ENCODE measurements at regions not wholly inside any gene's neighbourhood (a gene's known extent, or its start where the extent isn't known, plus 50 kb on each side); places are given as distances from the start of the nearest gene placed in this dataset.
A peak's percentile ranks its signal among the peaks of the same experiment; 100 is the strongest.
"Not testable (repeated sequence)": the region's sequence is repeated elsewhere in the genome, so short reads cannot be mapped to it uniquely, and the experiment has no call there.

DNA sequence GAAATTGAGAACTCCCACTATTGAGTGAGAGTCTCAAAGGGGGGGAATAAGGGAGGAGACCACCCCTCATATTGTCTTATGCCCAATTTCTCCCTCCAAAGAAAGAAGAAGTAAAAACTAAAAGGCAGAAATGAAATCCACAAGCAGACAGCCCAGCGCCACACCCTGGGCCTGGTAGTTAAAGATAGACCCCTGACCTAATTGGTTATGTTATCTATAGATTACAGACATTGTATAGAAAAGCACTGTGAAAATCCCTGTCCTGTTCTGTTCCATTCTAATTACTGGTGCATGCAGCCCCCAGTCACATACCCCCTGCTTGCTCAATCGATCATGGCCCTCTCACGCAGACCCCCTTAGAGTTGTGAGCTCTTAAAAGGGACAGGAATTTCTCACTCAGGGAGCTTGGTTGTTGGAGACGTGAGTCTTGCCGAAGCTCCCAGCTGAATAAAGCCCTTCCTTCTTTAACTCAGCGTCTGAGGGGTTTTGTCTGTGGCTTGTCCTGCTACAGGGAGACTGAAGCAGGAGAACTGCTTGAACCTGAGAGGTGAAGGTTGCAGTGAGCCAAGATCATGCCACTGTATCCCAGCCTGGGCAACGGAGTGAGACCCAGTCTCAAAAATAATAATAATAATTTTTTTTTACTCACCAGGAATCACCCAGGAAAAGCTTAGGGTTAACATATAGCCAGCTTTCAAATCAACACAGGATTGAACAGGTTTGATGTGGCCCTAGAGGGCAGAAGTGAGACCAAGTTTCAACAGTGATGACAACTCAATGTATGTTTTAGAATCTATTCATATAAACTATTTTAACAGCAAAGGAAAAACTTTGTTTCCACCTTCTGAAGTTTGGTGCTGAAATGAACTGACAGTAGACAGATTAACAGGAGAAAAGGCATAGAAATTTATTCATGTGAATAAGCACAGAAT, 181.4 kb upstream of the NDUFV2 start:
- ChIA-PET POLR2A (ENCODE audit: unreplicated experiment) (interaction anchor here (0.5 to 0.7 kb wide), 2 partner anchors 41 to 79 kb away, joined by 3 read pairs; no protein-coding TSS in a partner anchor), CTCF (interaction anchor here (0.7 kb wide), 1 partner anchor 121 kb away, joined by 3 read pairs; no protein-coding TSS in a partner anchor)
- H3K9ac ChIP-seq (ENCODE audit: low read length); H2AFZ ChIP-seq (ENCODE audit: low read length); BruUV-seq (replicated peaks); H3K9me2 ChIP-seq (replicated peaks; ENCODE audit: low read length); H3K4me2 ChIP-seq (ENCODE audit: low read length); H3F3A ChIP-seq (ENCODE audit: low read length, unreplicated experiment); H3K4me1 ChIP-seq (ENCODE audit: insufficient read depth, low read length); H3K27ac ChIP-seq (ENCODE audit: low read length); H3K9me3 ChIP-seq (ENCODE audit: low read length); H3K4me3 ChIP-seq (ENCODE audit: low read length); H3K79me2 ChIP-seq (ENCODE audit: low read length); H3K27me3 ChIP-seq (ENCODE audit: low read length); H4K20me1 ChIP-seq (ENCODE audit: low read length); H3K36me3 ChIP-seq (ENCODE audit: low read depth, low read length): not testable (repeated sequence)
- intact Hi-C loops (cut with micrococcal nuclease) = loop anchor here (5.0 kb wide), 1 partner anchor 61 kb away; no protein-coding TSS in a partner anchor
- peak; percentile 81 for ATAC-seq
- TF ChIP-seq, protein P1, sequence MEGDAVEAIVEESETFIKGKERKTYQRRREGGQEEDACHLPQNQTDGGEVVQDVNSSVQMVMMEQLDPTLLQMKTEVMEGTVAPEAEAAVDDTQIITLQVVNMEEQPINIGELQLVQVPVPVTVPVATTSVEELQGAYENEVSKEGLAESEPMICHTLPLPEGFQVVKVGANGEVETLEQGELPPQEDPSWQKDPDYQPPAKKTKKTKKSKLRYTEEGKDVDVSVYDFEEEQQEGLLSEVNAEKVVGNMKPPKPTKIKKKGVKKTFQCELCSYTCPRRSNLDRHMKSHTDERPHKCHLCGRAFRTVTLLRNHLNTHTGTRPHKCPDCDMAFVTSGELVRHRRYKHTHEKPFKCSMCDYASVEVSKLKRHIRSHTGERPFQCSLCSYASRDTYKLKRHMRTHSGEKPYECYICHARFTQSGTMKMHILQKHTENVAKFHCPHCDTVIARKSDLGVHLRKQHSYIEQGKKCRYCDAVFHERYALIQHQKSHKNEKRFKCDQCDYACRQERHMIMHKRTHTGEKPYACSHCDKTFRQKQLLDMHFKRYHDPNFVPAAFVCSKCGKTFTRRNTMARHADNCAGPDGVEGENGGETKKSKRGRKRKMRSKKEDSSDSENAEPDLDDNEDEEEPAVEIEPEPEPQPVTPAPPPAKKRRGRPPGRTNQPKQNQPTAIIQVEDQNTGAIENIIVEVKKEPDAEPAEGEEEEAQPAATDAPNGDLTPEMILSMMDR (conservative IDR thresholded peaks at IDR 0.05; ENCODE audit: low read depth, low read length) = peak; percentile 54; the same call in 1 of the 2 replicates
- peak; percentile 40 for DNase-seq

DNA sequence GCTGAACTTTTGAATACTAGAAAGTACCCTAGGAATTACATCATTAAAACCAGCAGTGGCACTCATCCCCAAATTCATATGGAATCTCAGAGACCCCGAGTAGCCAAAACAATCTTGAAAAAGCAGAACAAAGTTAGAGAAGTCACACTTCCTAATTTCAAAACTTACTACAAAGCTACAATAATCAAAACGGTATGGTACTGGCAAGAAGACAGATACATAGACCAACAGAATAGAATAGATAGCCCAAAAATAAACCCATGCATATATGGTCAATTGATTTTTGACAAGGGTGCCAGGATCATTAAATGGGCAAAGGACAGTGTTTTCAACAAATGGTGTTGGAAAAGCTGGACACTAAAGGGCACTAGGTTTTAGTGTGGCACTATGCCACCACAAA, 176.0 kb upstream of the NDUFV2 start:
- H3K27ac ChIP-seq (ENCODE audit: low read length) = no peak overlapping the region
- H3K9me2 ChIP-seq (replicated peaks; ENCODE audit: low read length) = no peaks in the 10 kb centered on the region
- DNase-seq (no peak), ATAC-seq (no peak)
- TF ChIP-seq EZH2 (IDR thresholded peaks at IDR 0.05; ENCODE audit: low read length, unreplicated experiment) (no peak), EZH2phosphoT487 (IDR thresholded peaks at IDR 0.05; ENCODE audit: borderline replicate concordance, low read length) (no peak)
- TF ChIP-seq, protein P1 (conservative IDR thresholded peaks at IDR 0.05; ENCODE audit: low read depth, low read length) = no peak
- H4K20me1 ChIP-seq (ENCODE audit: low read length) = no peaks in the 10 kb centered on the region
- H3K9me3 ChIP-seq (ENCODE audit: low read length) = peaks cover 15% of the 10 kb centered on the region; the same call in 1 of the 2 replicates
- H3K79me2 ChIP-seq (ENCODE audit: low read length) = no peaks in the 10 kb centered on the region
- H3F3A ChIP-seq (ENCODE audit: low read length, unreplicated experiment) = no peaks in the 10 kb centered on the region
- intact Hi-C loops (cut with micrococcal nuclease) = no loop called here
- no TSS peak for BruUV-seq (replicated peaks)
- H3K36me3 ChIP-seq (ENCODE audit: low read depth, low read length) = no peaks in the 10 kb centered on the region
- H3K4me1 ChIP-seq (ENCODE audit: insufficient read depth, low read length) = no peaks in the 10 kb centered on the region
- no peak overlapping the region for H3K4me2 ChIP-seq (ENCODE audit: low read length)
- CTCF ChIA-PET = interaction anchor here (0.7 kb wide), 1 partner anchor 51 kb away, joined by 3 read pairs; no protein-coding TSS in a partner anchor
- no peak overlapping the region for H3K4me3 ChIP-seq (ENCODE audit: low read length)
- H3K27me3 ChIP-seq (ENCODE audit: low read length) = no peaks in the 10 kb centered on the region
- POLR2A ChIA-PET (ENCODE audit: unreplicated experiment) = no interaction called here
- H2AFZ ChIP-seq (ENCODE audit: low read length) = no peak overlapping the region
- H3K9ac ChIP-seq (ENCODE audit: low read length) = no peak overlapping the region

DNA sequence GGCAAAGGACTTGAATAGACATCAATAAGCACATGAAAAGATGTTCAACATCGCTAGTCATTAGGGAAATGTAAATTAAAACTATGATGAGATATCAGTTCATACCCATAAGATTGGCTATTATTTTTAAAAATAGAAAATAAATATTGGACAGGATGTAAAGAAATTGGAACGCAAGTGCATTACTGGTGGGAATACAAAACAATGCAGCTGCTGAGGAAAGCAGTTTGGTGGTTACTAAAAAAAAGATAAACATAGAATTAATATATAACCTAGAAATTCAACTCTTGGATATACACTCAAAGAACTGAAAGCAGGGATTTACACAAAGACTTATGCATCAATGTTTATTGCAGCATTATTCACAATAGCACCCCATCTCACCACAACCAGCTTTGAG, 174.5 kb upstream of the NDUFV2 start:
- Histone ChIP-seq H2AFZ (ENCODE audit: low read length) (no peak overlapping the region), H3K27me3 (ENCODE audit: low read length) (no peaks in the 10 kb centered on the region), H3F3A (ENCODE audit: low read length, unreplicated experiment) (no peaks in the 10 kb centered on the region), H3K36me3 (ENCODE audit: low read depth, low read length) (no peaks in the 10 kb centered on the region), H4K20me1 (ENCODE audit: low read length) (no peaks in the 10 kb centered on the region), H3K9me3 (ENCODE audit: low read length) (peaks cover 24% of the 10 kb centered on the region), H3K4me3 (ENCODE audit: low read length) (no peak overlapping the region), H3K4me1 (ENCODE audit: insufficient read depth, low read length) (no peaks in the 10 kb centered on the region), H3K27ac (ENCODE audit: low read length) (no peak overlapping the region), H3K79me2 (ENCODE audit: low read length) (no peaks in the 10 kb centered on the region), H3K9ac (ENCODE audit: low read length) (no peak overlapping the region), H3K4me2 (ENCODE audit: low read length) (no peak overlapping the region), H3K9me2 (replicated peaks; ENCODE audit: low read length) (no peaks in the 10 kb centered on the region)
- POLR2A ChIA-PET (ENCODE audit: unreplicated experiment) = no interaction called here
- CTCF ChIA-PET = no interaction called here
- intact Hi-C loops (cut with micrococcal nuclease) = no loop called here
- TF ChIP-seq, protein P1 (conservative IDR thresholded peaks at IDR 0.05; ENCODE audit: low read depth, low read length) = no peak
- TF ChIP-seq EZH2phosphoT487 (IDR thresholded peaks at IDR 0.05; ENCODE audit: borderline replicate concordance, low read length) = no peak
- TF ChIP-seq EZH2 (IDR thresholded peaks at IDR 0.05; ENCODE audit: low read length, unreplicated experiment) = no peak
- DNase-seq (no peak), ATAC-seq (no peak)
- no TSS peak for BruUV-seq (replicated peaks)

Data from PC-3 (cell line).